ENCODE measurements at regions not wholly inside any gene's neighbourhood (a gene's known extent, or its start where the extent isn't known, plus 50 kb on each side); places are given as distances from the start of the nearest gene placed in this dataset.

GRCh38 chr4:114161809-114162208 is 182.4 kb upstream of the ARSJ start:
- no peak for TF ChIP-seq CTCF (IDR thresholded peaks at IDR 0.05; ENCODE audit: poor library complexity)
- TF ChIP-seq EZH2 (IDR thresholded peaks at IDR 0.05; ENCODE audit: borderline replicate concordance), result no peak

All from hepatocyte (in vitro differentiated cells).